ENCODE measurements at regions not wholly inside any gene's neighbourhood (a gene's known extent, or its start where the extent isn't known, plus 50 kb on each side); places are given as distances from the start of the nearest gene placed in this dataset.

DNA sequence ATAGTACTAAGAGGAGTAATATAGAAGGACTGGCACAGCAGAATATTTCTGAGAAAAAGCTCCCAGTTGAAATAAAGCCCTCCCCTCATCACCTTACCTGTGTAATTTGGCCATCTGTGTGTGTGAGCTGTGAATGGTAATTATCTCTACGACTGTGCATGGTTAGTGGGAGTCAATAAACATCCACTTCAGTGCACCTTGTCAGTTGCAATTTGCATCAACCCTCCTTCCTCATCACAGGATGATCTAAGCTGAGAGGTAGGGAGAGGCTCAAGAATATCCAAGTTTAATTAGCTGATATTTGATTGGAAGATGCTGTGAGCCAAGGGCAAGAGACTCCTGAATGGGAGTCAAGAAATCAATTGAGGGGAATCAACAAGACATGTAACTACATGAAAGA lies 694.9 kb upstream of the KLHL29 start:
- CTCF ChIA-PET (ENCODE audit: low intra/inter-chr PET ratio, low total read pairs), result no interaction called here

More for the DNA sequence above, 694.9 kb upstream of the KLHL29 start:
- TF ChIP-seq, protein P1, sequence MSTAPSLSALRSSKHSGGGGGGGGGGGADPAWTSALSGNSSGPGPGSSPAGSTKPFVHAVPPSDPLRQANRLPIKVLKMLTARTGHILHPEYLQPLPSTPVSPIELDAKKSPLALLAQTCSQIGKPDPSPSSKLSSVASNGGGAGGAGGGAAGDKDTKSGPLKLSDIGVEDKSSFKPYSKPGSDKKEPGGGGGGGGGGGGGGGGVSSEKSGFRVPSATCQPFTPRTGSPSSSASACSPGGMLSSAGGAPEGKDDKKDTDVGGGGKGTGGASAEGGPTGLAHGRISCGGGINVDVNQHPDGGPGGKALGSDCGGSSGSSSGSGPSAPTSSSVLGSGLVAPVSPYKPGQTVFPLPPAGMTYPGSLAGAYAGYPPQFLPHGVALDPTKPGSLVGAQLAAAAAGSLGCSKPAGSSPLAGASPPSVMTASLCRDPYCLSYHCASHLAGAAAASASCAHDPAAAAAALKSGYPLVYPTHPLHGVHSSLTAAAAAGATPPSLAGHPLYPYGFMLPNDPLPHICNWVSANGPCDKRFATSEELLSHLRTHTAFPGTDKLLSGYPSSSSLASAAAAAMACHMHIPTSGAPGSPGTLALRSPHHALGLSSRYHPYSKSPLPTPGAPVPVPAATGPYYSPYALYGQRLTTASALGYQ (CRISPR knock-in tag; IDR thresholded peaks at IDR 0.05), result no peak
- no peak for TF ChIP-seq ZFP82 (CRISPR knock-in tag; IDR thresholded peaks at IDR 0.05; ENCODE audit: borderline replicate concordance)
- no peak for TF ChIP-seq CENPT (CRISPR knock-in tag; IDR thresholded peaks at IDR 0.05; ENCODE audit: low read depth)
- TF ChIP-seq TOE1 (CRISPR knock-in tag; IDR thresholded peaks at IDR 0.05), result no peak
- no peak for TF ChIP-seq SPEN (CRISPR knock-in tag; IDR thresholded peaks at IDR 0.05; ENCODE audit: low read depth)
- no peak for TF ChIP-seq FOXO1 (CRISPR knock-in tag; IDR thresholded peaks at IDR 0.05)
- TF ChIP-seq ZNF317 (CRISPR knock-in tag; IDR thresholded peaks at IDR 0.05), result no peak
- TF ChIP-seq, protein P2, sequence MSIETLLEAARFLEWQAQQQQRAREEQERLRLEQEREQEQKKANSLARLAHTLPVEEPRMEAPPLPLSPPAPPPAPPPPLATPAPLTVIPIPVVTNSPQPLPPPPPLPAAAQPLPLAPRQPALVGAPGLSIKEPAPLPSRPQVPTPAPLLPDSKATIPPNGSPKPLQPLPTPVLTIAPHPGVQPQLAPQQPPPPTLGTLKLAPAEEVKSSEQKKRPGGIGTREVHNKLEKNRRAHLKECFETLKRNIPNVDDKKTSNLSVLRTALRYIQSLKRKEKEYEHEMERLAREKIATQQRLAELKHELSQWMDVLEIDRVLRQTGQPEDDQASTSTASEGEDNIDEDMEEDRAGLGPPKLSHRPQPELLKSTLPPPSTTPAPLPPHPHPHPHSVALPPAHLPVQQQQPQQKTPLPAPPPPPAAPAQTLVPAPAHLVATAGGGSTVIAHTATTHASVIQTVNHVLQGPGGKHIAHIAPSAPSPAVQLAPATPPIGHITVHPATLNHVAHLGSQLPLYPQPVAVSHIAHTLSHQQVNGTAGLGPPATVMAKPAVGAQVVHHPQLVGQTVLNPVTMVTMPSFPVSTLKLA (IDR thresholded peaks at IDR 0.05), result no peak
- TF ChIP-seq NBN (conservative IDR thresholded peaks at IDR 0.05), result no peak
- TF ChIP-seq ZNF607 (CRISPR knock-in tag; IDR thresholded peaks at IDR 0.05; ENCODE audit: borderline replicate concordance), result no peak
- no peak for TF ChIP-seq CC2D1A (CRISPR knock-in tag; IDR thresholded peaks at IDR 0.05)
- no peak for TF ChIP-seq HOXD1 (CRISPR knock-in tag; IDR thresholded peaks at IDR 0.05)
- TF ChIP-seq, protein P3, sequence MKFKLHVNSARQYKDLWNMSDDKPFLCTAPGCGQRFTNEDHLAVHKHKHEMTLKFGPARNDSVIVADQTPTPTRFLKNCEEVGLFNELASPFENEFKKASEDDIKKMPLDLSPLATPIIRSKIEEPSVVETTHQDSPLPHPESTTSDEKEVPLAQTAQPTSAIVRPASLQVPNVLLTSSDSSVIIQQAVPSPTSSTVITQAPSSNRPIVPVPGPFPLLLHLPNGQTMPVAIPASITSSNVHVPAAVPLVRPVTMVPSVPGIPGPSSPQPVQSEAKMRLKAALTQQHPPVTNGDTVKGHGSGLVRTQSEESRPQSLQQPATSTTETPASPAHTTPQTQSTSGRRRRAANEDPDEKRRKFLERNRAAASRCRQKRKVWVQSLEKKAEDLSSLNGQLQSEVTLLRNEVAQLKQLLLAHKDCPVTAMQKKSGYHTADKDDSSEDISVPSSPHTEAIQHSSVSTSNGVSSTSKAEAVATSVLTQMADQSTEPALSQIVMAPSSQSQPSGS (CRISPR knock-in tag; IDR thresholded peaks at IDR 0.05), result no peak
- TF ChIP-seq NCOA1 (CRISPR knock-in tag; IDR thresholded peaks at IDR 0.05), result no peak
- TF ChIP-seq ZNF562 (CRISPR knock-in tag; IDR thresholded peaks at IDR 0.05; ENCODE audit: borderline replicate concordance), result no peak
- no peak for TF ChIP-seq SP2 (CRISPR knock-in tag; IDR thresholded peaks at IDR 0.05)
- TF ChIP-seq ZNF136 (CRISPR knock-in tag; IDR thresholded peaks at IDR 0.05; ENCODE audit: low read depth), result no peak
- no peak for TF ChIP-seq ZNF772 (CRISPR knock-in tag; IDR thresholded peaks at IDR 0.05)
- in situ Hi-C loops (cut with HindIII; ENCODE audit: extremely low pct_ligation_motif_present, low pct_unique_long_range_greater_than_20kb) (no loop called here), intact Hi-C loops (cut with micrococcal nuclease; ENCODE audit: unreplicated experiment) (no loop called here)
- Histone ChIP-seq H3K9me3 (ENCODE audit: low read length) (peaks cover 96% of the 10 kb centered on the region), H3K36me3 (replicated peaks in 1 of 2; ENCODE audit: control insufficient read depth in 1 of 2, insufficient read depth in 2 of 2, low read length in 2 of 2) (no peaks in the 10 kb centered on the region), H3K27ac (ENCODE audit: extremely low read length, insufficient read depth, low read length) (no peak overlapping the region), H3K9ac (ENCODE audit: insufficient read depth, low read depth, low read length) (no peak overlapping the region), H4K20me1 (ENCODE audit: insufficient read depth, low read length) (no peaks in the 10 kb centered on the region), H3K4me2 (ENCODE audit: low read depth, low read length) (no peak overlapping the region), H3K4me1 (ENCODE audit: insufficient read depth, low read length) (no peaks in the 10 kb centered on the region), H3K79me2 (ENCODE audit: insufficient read depth, low read length) (no peaks in the 10 kb centered on the region), H3K4me3 (replicated peaks in 1 of 3; ENCODE audit: insufficient read depth in 1 of 3, low read depth in 2 of 3, low read length in 3 of 3) (no peak overlapping the region), H3K27me3 (ENCODE audit: control insufficient read depth in 1 of 2, insufficient read depth in 2 of 2, low read length in 2 of 2) (no peaks in the 10 kb centered on the region), H2AFZ (ENCODE audit: low read length) (no peak overlapping the region)
- DNase-seq (ENCODE audit: low spot score) (no peak), FAIRE-seq (no peak), ATAC-seq (no peak)
- POLR2A ChIA-PET, result no interaction called here
- BruUV-seq (replicated peaks), result no TSS peak
- WGBS (ENCODE audit: low lambda C conversion rate), result 0% methylated on average over 1 of the region's 1 CpG

All from HepG2 (cell line).